Suprapubic skin (tissue), 3 donors: ENCODE measurements at regions not wholly inside any gene's neighbourhood (a gene's known extent, or its start where the extent isn't known, plus 50 kb on each side); places are given as distances from the start of the nearest gene placed in this dataset.

Source experiments
- POLR2A ChIP-seq, 2 donors: fragments of 450-650 bp; IDR thresholded peaks; one replicate each; pipeline ENCODE4 v1.6.1; 2017; ENCODE audit warnings: antibody characterized with exemption in 2 of 2, mild to moderate bottlenecking in 2 of 2, moderate library complexity in 2 of 2
- TF ChIP-seq, protein P1 (sequence below), 2 donors: fragments of 200-600 bp in 1 of 2; fragments of 450-650 bp in 1 of 2; sonication (generic) in 1 of 2; IDR thresholded peaks; one replicate each; pipeline ENCODE4 v1.5.1; 2016 to 2019; ENCODE audit warnings: antibody characterized with exemption in 2 of 2, mild to moderate bottlenecking in 1 of 2, moderate library complexity in 1 of 2

DNA sequence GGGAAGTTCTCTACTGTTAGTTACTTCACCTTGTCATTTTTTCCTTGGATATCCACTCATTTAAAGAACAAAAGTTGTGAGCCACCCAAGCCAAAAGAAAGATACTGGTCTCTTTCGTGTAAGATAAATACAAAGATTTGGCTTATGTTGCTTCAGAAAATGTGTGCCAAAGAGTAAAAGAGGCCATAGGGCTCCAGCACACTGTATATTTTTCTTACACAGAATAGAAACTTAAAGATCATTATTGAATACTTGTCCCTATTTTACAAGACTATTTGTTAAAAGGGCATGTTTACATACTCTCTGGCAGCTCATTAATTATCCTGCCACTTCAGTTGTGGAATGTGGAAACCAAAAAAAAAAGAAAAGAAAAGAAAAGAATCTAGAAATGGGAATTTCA is 284.2 kb upstream of the LRRC7 start:
- TF ChIP-seq, protein P1, sequence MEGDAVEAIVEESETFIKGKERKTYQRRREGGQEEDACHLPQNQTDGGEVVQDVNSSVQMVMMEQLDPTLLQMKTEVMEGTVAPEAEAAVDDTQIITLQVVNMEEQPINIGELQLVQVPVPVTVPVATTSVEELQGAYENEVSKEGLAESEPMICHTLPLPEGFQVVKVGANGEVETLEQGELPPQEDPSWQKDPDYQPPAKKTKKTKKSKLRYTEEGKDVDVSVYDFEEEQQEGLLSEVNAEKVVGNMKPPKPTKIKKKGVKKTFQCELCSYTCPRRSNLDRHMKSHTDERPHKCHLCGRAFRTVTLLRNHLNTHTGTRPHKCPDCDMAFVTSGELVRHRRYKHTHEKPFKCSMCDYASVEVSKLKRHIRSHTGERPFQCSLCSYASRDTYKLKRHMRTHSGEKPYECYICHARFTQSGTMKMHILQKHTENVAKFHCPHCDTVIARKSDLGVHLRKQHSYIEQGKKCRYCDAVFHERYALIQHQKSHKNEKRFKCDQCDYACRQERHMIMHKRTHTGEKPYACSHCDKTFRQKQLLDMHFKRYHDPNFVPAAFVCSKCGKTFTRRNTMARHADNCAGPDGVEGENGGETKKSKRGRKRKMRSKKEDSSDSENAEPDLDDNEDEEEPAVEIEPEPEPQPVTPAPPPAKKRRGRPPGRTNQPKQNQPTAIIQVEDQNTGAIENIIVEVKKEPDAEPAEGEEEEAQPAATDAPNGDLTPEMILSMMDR (IDR thresholded peaks at IDR 0.05), result no peak
- no peak for TF ChIP-seq POLR2A (IDR thresholded peaks at IDR 0.05)
